ENCODE measurements at regions not wholly inside any gene's neighbourhood (a gene's known extent, or its start where the extent isn't known, plus 50 kb on each side); places are given as distances from the start of the nearest gene placed in this dataset.

GRCh38 chr1:83779565-83779964 is 219.4 kb downstream of the TTLL7 start:
- Mint-ChIP-seq H3K9me3 (ENCODE audit: low read depth, unreplicated experiment) (no peaks in the 10 kb centered on the region), H3K4me3 (ENCODE audit: low read depth, unreplicated experiment) (no peak overlapping the region), H3K36me3 (ENCODE audit: insufficient read depth, unreplicated experiment) (no peaks in the 10 kb centered on the region), H3K4me1 (ENCODE audit: low read depth, unreplicated experiment) (no peaks in the 10 kb centered on the region), H3K27me3 (ENCODE audit: unreplicated experiment) (no peaks in the 10 kb centered on the region), H3K27ac (ENCODE audit: unreplicated experiment) (no peak overlapping the region)
- intact Hi-C loops (cut with micrococcal nuclease; ENCODE audit: unreplicated experiment), result no loop called here
- DNase-seq, result no peak
- no peak for TF ChIP-seq CTCF (IDR thresholded peaks at IDR 0.05; ENCODE audit: unreplicated experiment)
- CTCF ChIA-PET, result interaction anchor here (0.5 kb wide), 1 partner anchor 1001 kb away, joined by 3 read pairs; no protein-coding TSS in a partner anchor
- BruUV-seq (replicated peaks), result no TSS peak

- TF ChIP-seq CTCF (IDR thresholded peaks at IDR 0.05; ENCODE audit: unreplicated experiment), result no peak
- intact Hi-C loops (cut with micrococcal nuclease; ENCODE audit: unreplicated experiment), result no loop called here
- no peaks in the 10 kb centered on the region for H3K4me1 Mint-ChIP-seq (ENCODE audit: low read depth, unreplicated experiment)
- H3K9me3 Mint-ChIP-seq (ENCODE audit: low read depth, unreplicated experiment), result no peaks in the 10 kb centered on the region
- no peak overlapping the region for H3K27ac Mint-ChIP-seq (ENCODE audit: unreplicated experiment)
- no TSS peak for BruUV-seq (replicated peaks)
- H3K36me3 Mint-ChIP-seq (ENCODE audit: insufficient read depth, unreplicated experiment), result no peaks in the 10 kb centered on the region
- CTCF ChIA-PET, result no interaction called here
- H3K27me3 Mint-ChIP-seq (ENCODE audit: unreplicated experiment), result no peaks in the 10 kb centered on the region
- DNase-seq, result no peak
- no peak overlapping the region for H3K4me3 Mint-ChIP-seq (ENCODE audit: low read depth, unreplicated experiment)
Measured at GRCh38 chr1:83777758-83778101, 221.2 kb downstream of the TTLL7 start.

GRCh38 chr1:83776913-83777757 is 221.8 kb downstream of the TTLL7 start:
- no peak for TF ChIP-seq CTCF (IDR thresholded peaks at IDR 0.05; ENCODE audit: unreplicated experiment)
- BruUV-seq (replicated peaks), result no TSS peak
- CTCF ChIA-PET, result no interaction called here
- no peak overlapping the region for H3K27ac Mint-ChIP-seq (ENCODE audit: unreplicated experiment)
- no peaks in the 10 kb centered on the region for H3K9me3 Mint-ChIP-seq (ENCODE audit: low read depth, unreplicated experiment)
- no peak for DNase-seq
- no peaks in the 10 kb centered on the region for H3K27me3 Mint-ChIP-seq (ENCODE audit: unreplicated experiment)
- no peak overlapping the region for H3K4me3 Mint-ChIP-seq (ENCODE audit: low read depth, unreplicated experiment)
- intact Hi-C loops (cut with micrococcal nuclease; ENCODE audit: unreplicated experiment), result no loop called here
- H3K4me1 Mint-ChIP-seq (ENCODE audit: low read depth, unreplicated experiment), result no peaks in the 10 kb centered on the region
- H3K36me3 Mint-ChIP-seq (ENCODE audit: insufficient read depth, unreplicated experiment), result no peaks in the 10 kb centered on the region

- Mint-ChIP-seq H3K4me1 (ENCODE audit: low read depth, unreplicated experiment) (no peaks in the 10 kb centered on the region), H3K4me3 (ENCODE audit: low read depth, unreplicated experiment) (no peak overlapping the region), H3K36me3 (ENCODE audit: insufficient read depth, unreplicated experiment) (no peaks in the 10 kb centered on the region), H3K9me3 (ENCODE audit: low read depth, unreplicated experiment) (no peaks in the 10 kb centered on the region), H3K27ac (ENCODE audit: unreplicated experiment) (no peak overlapping the region), H3K27me3 (ENCODE audit: unreplicated experiment) (no peaks in the 10 kb centered on the region)
- CTCF ChIA-PET, result no interaction called here
- TF ChIP-seq CTCF (IDR thresholded peaks at IDR 0.05; ENCODE audit: unreplicated experiment), result no peak
- no peak for DNase-seq
- intact Hi-C loops (cut with micrococcal nuclease; ENCODE audit: unreplicated experiment), result no loop called here
- no TSS peak for BruUV-seq (replicated peaks)
Measured at GRCh38 chr1:83775977-83776603, 222.8 kb downstream of the TTLL7 start.
